PC-9 (cell line): ENCODE measurements at regions not wholly inside any gene's neighbourhood (a gene's known extent, or its start where the extent isn't known, plus 50 kb on each side); places are given as distances from the start of the nearest gene placed in this dataset.

Experiments used
- BruUV-seq: library from RNA; stranded (reverse); fragments of 400-500 nt; replicated peaks from 2 replicates; lab custom pipeline; 2021; lab: Mats Ljungman, UMichigan
- CTCF ChIA-PET: fragments of 300-600 bp; sonication (Branson Sonifier 250); formaldehyde crosslinking; loops from one replicate; lab custom pipeline; 2022; ENCODE audit warnings: antibody characterized with exemption; lab: Charles Lee
- POLR2A ChIA-PET: fragments of 300-600 bp; sonication (Branson Sonifier 250); formaldehyde crosslinking; loops from one replicate; lab custom pipeline; 2022; ENCODE audit warnings: antibody characterized with exemption; ENCODE audit not compliant: unreplicated experiment; lab: Charles Lee
- DNase-seq, 2 experiments: peaks; one replicate each; pipeline versions ENCODE4 v3.0.0 to v3.0.0-alpha.2; 2015 to 2022; ENCODE audit warnings: mixed read lengths in 1 of 2
- H2AFZ ChIP-seq: fragments of 200-600 bp; sonication (generic); 2 replicates; pipeline ENCODE4 v1.8.1; 2017; ENCODE audit warnings: antibody characterized with exemption
- H3F3A ChIP-seq: fragments of 200-600 bp; sonication (generic); 2 replicates; pipeline ENCODE4 v1.8.1; 2017; ENCODE audit warnings: antibody characterized with exemption, mild to moderate bottlenecking, low read depth; ENCODE audit not compliant: insufficient read depth
- H3K27ac ChIP-seq: fragments of 200-600 bp; sonication (generic); 2 replicates; pipeline ENCODE4 v1.6.1; 2016; ENCODE audit warnings: mixed run types
- H3K27me3 ChIP-seq: fragments of 200-600 bp; sonication (generic); 2 replicates; pipeline ENCODE4 v1.6.1; 2016; ENCODE audit warnings: low read depth, mixed run types; ENCODE audit not compliant: insufficient read depth
- H3K36me3 ChIP-seq: fragments of 200-600 bp; sonication (generic); 2 replicates; pipeline ENCODE4 v1.6.1; 2016; ENCODE audit warnings: low read depth, mixed run types
- H3K4me1 ChIP-seq: fragments of 200-600 bp; sonication (generic); replicated peaks from 2 replicates; pipeline ENCODE4 v1.6.1; 2016; ENCODE audit warnings: mixed run types; ENCODE audit not compliant: insufficient read depth
- H3K4me2 ChIP-seq: fragments of 200-600 bp; sonication (generic); 2 replicates; pipeline ENCODE4 v1.6.1; 2017; ENCODE audit warnings: mixed run types
- H3K4me3 ChIP-seq: fragments of 200-600 bp; sonication (generic); 2 replicates; pipeline ENCODE4 v1.6.1; 2016; ENCODE audit warnings: mixed run types
- H3K79me2 ChIP-seq: fragments of 200-600 bp; sonication (generic); 2 replicates; pipeline ENCODE4 v1.6.1; 2017; ENCODE audit warnings: low read depth, mixed run types
- H3K9me2 ChIP-seq: fragments of 200-600 bp; sonication (generic); 2 replicates; pipeline ENCODE4 v1.8.1; 2017; ENCODE audit warnings: mild to moderate bottlenecking; ENCODE audit not compliant: insufficient read depth
- H3K9me3 ChIP-seq: fragments of 200-600 bp; sonication (generic); 2 replicates; pipeline ENCODE4 v1.8.1; 2016; ENCODE audit warnings: low read depth; ENCODE audit not compliant: insufficient read depth
- H4K20me1 ChIP-seq: fragments of 200-600 bp; sonication (generic); 2 replicates; pipeline ENCODE4 v1.8.1; 2017; ENCODE audit not compliant: insufficient read depth
- CTCF ChIP-seq: fragments of 200-600 bp; sonication (generic); conservative IDR thresholded peaks from 2 replicates; pipeline ENCODE4 v1.6.1; 2017; ENCODE audit warnings: mixed run types, antibody characterized with exemption, mild to moderate bottlenecking, moderate library complexity
- EZH2 ChIP-seq: fragments of 200-600 bp; sonication (generic); IDR thresholded peaks from 2 replicates; pipeline ENCODE4 v1.8.0; 2017; ENCODE audit warnings: antibody characterized with exemption, low read depth
- intact Hi-C: fragments of 100-400 bp; cut with micrococcal nuclease; formaldehyde crosslinking; loops from one replicate; pipeline ENCODE4 v1.10.0; 2022; ENCODE audit not compliant: unreplicated experiment

DNA sequence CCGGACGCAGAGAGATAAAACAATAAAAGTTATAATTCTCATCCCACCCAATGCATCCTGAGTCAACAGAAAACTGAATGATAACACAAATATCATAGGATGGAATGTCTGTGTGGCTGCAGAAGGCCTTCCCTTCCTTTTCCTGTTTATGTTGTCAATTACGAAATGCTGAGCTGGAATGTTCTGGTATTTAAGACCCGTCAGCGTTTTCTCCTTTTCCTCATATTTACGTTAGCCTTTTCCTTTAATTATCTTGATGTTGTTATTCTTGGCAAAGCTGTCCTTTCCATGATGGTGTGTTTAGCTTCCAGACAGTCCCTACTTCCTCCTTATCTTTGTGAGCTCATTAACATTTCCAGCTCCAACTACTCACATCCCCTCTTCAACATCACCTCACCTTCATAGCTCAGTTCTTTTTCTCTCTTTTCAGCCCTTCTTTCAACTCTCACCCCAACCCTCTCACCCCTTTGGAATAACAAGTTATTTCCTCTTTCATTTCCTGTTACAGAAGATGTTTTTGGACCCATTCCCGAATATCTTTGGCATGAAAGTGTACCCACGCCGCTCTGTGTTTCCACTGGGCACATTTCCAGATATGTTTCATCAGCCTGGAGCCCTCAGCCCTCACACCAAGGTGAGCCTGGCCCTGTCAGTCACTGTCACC is 221.6 kb downstream of the NR2F1-AS1 start:
- DNase-seq, result peak; percentile 61 to 72
- intact Hi-C loops, result loop anchor here (5.0 to 10.0 kb wide), 3 partner anchors 167 to 267 kb away; partner anchors contain the start of genes NR2F1 and NR2F1-AS1
- CTCF ChIA-PET, result no interaction called here
- Histone ChIP-seq H3F3A (no peaks in the 10 kb centered on the region), H3K27me3 (no peaks in the 10 kb centered on the region), H3K27ac (peak overlapping the region; percentile 66), H3K9me2 (no peaks in the 10 kb centered on the region), H3K79me2 (no peaks in the 10 kb centered on the region), H3K36me3 (no peaks in the 10 kb centered on the region), H3K4me3 (peak overlapping the region; percentile 10; the same call in 1 of the 2 replicates), H3K4me1 (peaks cover 17% of the 10 kb centered on the region), H4K20me1 (no peaks in the 10 kb centered on the region), H3K9me3 (no peaks in the 10 kb centered on the region), H3K4me2 (peak overlapping the region; percentile 45), H2AFZ (peak overlapping the region; percentile 48; the same call in 1 of the 2 replicates)
- TF ChIP-seq CTCF, result no peak
- no peak for TF ChIP-seq EZH2
- no TSS peak for BruUV-seq
- POLR2A ChIA-PET, result interaction anchor here (0.5 kb wide), 1 partner anchor 64 kb away, joined by 3 read pairs; no protein-coding TSS in a partner anchor

DNA sequence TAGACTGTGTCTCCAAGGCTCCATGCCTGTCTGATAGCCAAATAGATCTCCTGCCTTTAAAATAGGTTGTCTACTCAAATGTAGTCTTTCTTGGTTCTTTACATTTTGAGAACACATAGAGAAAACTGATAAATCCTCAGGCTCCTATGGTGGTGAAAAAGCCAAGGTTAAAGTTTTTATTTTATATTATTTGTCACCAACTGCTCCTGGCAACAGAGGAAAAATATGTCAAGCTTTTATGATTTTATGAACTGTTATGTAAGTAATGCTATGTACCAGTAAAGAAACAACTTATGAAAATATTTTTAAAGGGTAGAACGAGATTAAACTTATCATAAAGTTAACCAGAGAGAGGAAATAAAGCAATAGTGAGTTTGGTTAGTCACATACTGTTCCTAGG is 222.8 kb downstream of the NR2F1-AS1 start:
- H4K20me1 ChIP-seq, result no peaks in the 10 kb centered on the region
- H3K36me3 ChIP-seq, result no peaks in the 10 kb centered on the region
- peaks cover 17% of the 10 kb centered on the region for H3K4me1 ChIP-seq
- POLR2A ChIA-PET, result no interaction called here
- TF ChIP-seq CTCF (no peak), EZH2 (no peak)
- intact Hi-C loops, result loop anchor here (5.0 to 10.0 kb wide), 3 partner anchors 166 to 266 kb away; partner anchors contain the start of genes NR2F1 and NR2F1-AS1
- H3K9me3 ChIP-seq, result no peaks in the 10 kb centered on the region
- no peaks in the 10 kb centered on the region for H3K79me2 ChIP-seq
- DNase-seq, result no peak
- no peaks in the 10 kb centered on the region for H3K9me2 ChIP-seq
- no peak overlapping the region for H3K4me2 ChIP-seq
- no peak overlapping the region for H3K27ac ChIP-seq
- CTCF ChIA-PET, result no interaction called here
- H3F3A ChIP-seq, result no peaks in the 10 kb centered on the region
- H2AFZ ChIP-seq, result peak overlapping the region; percentile 34; the same call in 1 of the 2 replicates
- no TSS peak for BruUV-seq
- H3K4me3 ChIP-seq, result no peak overlapping the region
- no peaks in the 10 kb centered on the region for H3K27me3 ChIP-seq

DNA sequence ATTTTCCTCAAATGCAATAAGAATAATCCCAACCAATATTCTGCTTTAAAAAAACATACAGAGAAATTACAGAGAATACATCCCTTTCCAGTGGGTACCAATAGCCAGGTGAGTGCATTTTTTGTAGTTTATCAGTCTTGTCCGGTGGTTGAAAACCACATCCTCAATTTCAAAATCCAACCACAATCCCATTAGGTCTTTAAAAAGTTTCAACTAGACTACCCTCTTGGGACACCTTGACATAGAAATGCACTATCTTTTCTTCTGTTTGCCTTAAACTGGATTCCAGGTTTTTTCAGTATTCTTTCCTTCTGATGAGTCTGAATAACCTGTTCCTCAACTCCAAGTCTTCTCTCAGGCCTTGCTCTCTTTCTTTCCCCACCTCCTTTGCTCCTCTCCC is 223.3 kb downstream of the NR2F1-AS1 start:
- H2AFZ ChIP-seq, result peak overlapping the region; percentile 34; the same call in 1 of the 2 replicates
- no peaks in the 10 kb centered on the region for H3K9me2 ChIP-seq
- no peak for DNase-seq
- H3F3A ChIP-seq, result no peaks in the 10 kb centered on the region
- ChIA-PET CTCF (no interaction called here), POLR2A (no interaction called here)
- H4K20me1 ChIP-seq, result no peaks in the 10 kb centered on the region
- no peaks in the 10 kb centered on the region for H3K36me3 ChIP-seq
- no peak overlapping the region for H3K4me3 ChIP-seq
- no peak for TF ChIP-seq EZH2
- no peaks in the 10 kb centered on the region for H3K27me3 ChIP-seq
- H3K27ac ChIP-seq, result no peak overlapping the region
- no peak overlapping the region for H3K4me2 ChIP-seq
- peaks cover 17% of the 10 kb centered on the region for H3K4me1 ChIP-seq
- intact Hi-C loops, result loop anchor here (5.0 to 10.0 kb wide), 3 partner anchors 165 to 265 kb away; partner anchors contain the start of genes NR2F1 and NR2F1-AS1
- BruUV-seq, result no TSS peak
- no peaks in the 10 kb centered on the region for H3K9me3 ChIP-seq
- no peaks in the 10 kb centered on the region for H3K79me2 ChIP-seq
